Adipocyte (in vitro differentiated cells): ENCODE measurements at regions not wholly inside any gene's neighbourhood (a gene's known extent, or its start where the extent isn't known, plus 50 kb on each side); places are given as distances from the start of the nearest gene placed in this dataset.

ENCODE experiments used
- DNase-seq: peaks from one replicate; pipeline ENCODE4 v3.0.0-alpha.2; 2015; ENCODE audit warnings: low read depth
- H3K27me3 ChIP-seq: replicated peaks from 2 replicates; pipeline ENCODE4 v1.7.0; 2013; ENCODE audit warnings: mild to moderate bottlenecking, low read length, moderate library complexity; ENCODE audit not compliant: control insufficient read depth, insufficient read depth
- H3K36me3 ChIP-seq: 2 replicates; pipeline ENCODE4 v1.7.0; 2013; ENCODE audit warnings: low read length, mild to moderate bottlenecking, moderate library complexity; ENCODE audit not compliant: control insufficient read depth, insufficient read depth, severe bottlenecking
- H3K4me1 ChIP-seq: 2 replicates; pipeline ENCODE4 v1.7.0; 2013; ENCODE audit warnings: mild to moderate bottlenecking, low read length, moderate library complexity; ENCODE audit not compliant: control insufficient read depth, insufficient read depth
- H3K4me3 ChIP-seq: 2 replicates; pipeline ENCODE4 v1.7.0; 2013; ENCODE audit warnings: mild to moderate bottlenecking, low read length, moderate library complexity
- H3K9ac ChIP-seq: 2 replicates; pipeline ENCODE4 v1.7.0; 2013; ENCODE audit warnings: mild to moderate bottlenecking, low read length, moderate library complexity
- H3K9me3 ChIP-seq: 2 replicates; pipeline ENCODE4 v1.7.0; 2013; ENCODE audit warnings: mild to moderate bottlenecking, low read length, moderate library complexity; ENCODE audit not compliant: control insufficient read depth

GRCh38 chr7:49714182-49714581, 59.3 kb upstream of the VWC2 start:
- H3K4me1 ChIP-seq, result peaks cover 4% of the 10 kb centered on the region
- no peaks in the 10 kb centered on the region for H3K9me3 ChIP-seq
- no peak overlapping the region for H3K9ac ChIP-seq
- no peak for DNase-seq
- no peaks in the 10 kb centered on the region for H3K36me3 ChIP-seq
- no peak overlapping the region for H3K4me3 ChIP-seq
- H3K27me3 ChIP-seq, result no peaks in the 10 kb centered on the region

- Histone ChIP-seq H3K27me3 (no peaks in the 10 kb centered on the region), H3K4me3 (no peak overlapping the region), H3K9ac (no peak overlapping the region), H3K4me1 (peaks cover 4% of the 10 kb centered on the region), H3K36me3 (no peaks in the 10 kb centered on the region), H3K9me3 (no peaks in the 10 kb centered on the region)
- DNase-seq, result no peak
Measured at GRCh38 chr7:49715486-49715885, 58.0 kb upstream of the VWC2 start.

DNA sequence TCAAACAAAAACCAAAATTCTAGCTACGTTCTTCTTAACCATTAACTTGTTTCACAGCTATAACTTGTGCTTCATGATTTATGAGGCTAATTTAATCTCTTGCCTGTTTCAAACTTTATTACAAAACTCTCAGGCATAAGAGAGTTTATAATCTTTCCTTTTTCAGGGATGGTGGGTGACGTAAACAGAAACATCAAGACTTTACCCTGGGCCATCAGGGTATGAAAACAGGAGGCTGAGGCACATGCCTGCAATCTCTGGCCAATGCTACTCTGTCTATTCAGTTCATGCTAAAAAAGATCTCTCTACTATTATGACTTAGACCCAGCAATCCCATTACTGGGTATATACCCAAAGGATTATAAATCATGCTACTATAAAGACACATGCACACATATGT, 55.9 kb upstream of the VWC2 start:
- Histone ChIP-seq H3K4me1 (peaks cover 4% of the 10 kb centered on the region), H3K9me3 (no peaks in the 10 kb centered on the region), H3K4me3 (no peak overlapping the region), H3K9ac (no peak overlapping the region), H3K36me3 (no peaks in the 10 kb centered on the region), H3K27me3 (no peaks in the 10 kb centered on the region)
- DNase-seq, result no peak

- Histone ChIP-seq H3K36me3 (no peaks in the 10 kb centered on the region), H3K27me3 (no peaks in the 10 kb centered on the region), H3K4me3 (peak overlapping the region; percentile 36), H3K9me3 (no peaks in the 10 kb centered on the region), H3K9ac (no peak overlapping the region), H3K4me1 (peaks cover 4% of the 10 kb centered on the region)
- no peak for DNase-seq
Measured at GRCh38 chr7:49718760-49719159, 54.7 kb upstream of the VWC2 start.

- H3K9me3 ChIP-seq, result no peaks in the 10 kb centered on the region
- no peak for DNase-seq
- H3K36me3 ChIP-seq, result no peaks in the 10 kb centered on the region
Measured at GRCh38 chr7:49721441-49721840, 52.0 kb upstream of the VWC2 start.

More at GRCh38 chr7:49721441-49721840, 52.0 kb upstream of the VWC2 start:
- no peak overlapping the region for H3K9ac ChIP-seq
- H3K4me1 ChIP-seq, result peaks cover 4% of the 10 kb centered on the region
- H3K4me3 ChIP-seq, result no peak overlapping the region
- H3K27me3 ChIP-seq, result no peaks in the 10 kb centered on the region
